Duodenal mucosa (tissue), 2 donors: ENCODE measurements at regions not wholly inside any gene's neighbourhood (a gene's known extent, or its start where the extent isn't known, plus 50 kb on each side); places are given as distances from the start of the nearest gene placed in this dataset.

Source experiments
- H3K27ac ChIP-seq: one replicate; pipeline ENCODE4 v1.7.0; 2013; ENCODE audit warnings: low read depth, low read length
- H3K27me3 ChIP-seq, 2 donors: one replicate each; pipeline ENCODE4 v1.7.0; 2013; ENCODE audit warnings: low read length in 2 of 2, control low read depth in 1 of 2; ENCODE audit not compliant: insufficient read depth in 2 of 2, control insufficient read depth in 1 of 2
- H3K36me3 ChIP-seq, 2 donors: one replicate each; pipeline ENCODE4 v1.7.0; 2013; ENCODE audit warnings: low read length in 2 of 2, control low read depth in 1 of 2; ENCODE audit not compliant: insufficient read depth in 2 of 2, control insufficient read depth in 1 of 2
- H3K4me1 ChIP-seq, 2 donors: one replicate each; pipeline ENCODE4 v1.7.0; 2013; ENCODE audit warnings: low read length in 2 of 2, control low read depth in 1 of 2; ENCODE audit not compliant: insufficient read depth in 2 of 2, control insufficient read depth in 1 of 2
- H3K4me3 ChIP-seq, 2 donors: one replicate each; pipeline ENCODE4 v1.7.0; 2013; ENCODE audit warnings: low read length in 2 of 2, low read depth in 1 of 2
- H3K9ac ChIP-seq, 2 donors: one replicate each; pipeline ENCODE4 v1.7.0; 2013; ENCODE audit warnings: low read length in 2 of 2, low read depth in 1 of 2
- H3K9me3 ChIP-seq, 2 donors: one replicate each; pipeline ENCODE4 v1.7.0; 2013; ENCODE audit warnings: low read length in 2 of 2, control low read depth in 1 of 2; ENCODE audit not compliant: control insufficient read depth in 1 of 2

DNA sequence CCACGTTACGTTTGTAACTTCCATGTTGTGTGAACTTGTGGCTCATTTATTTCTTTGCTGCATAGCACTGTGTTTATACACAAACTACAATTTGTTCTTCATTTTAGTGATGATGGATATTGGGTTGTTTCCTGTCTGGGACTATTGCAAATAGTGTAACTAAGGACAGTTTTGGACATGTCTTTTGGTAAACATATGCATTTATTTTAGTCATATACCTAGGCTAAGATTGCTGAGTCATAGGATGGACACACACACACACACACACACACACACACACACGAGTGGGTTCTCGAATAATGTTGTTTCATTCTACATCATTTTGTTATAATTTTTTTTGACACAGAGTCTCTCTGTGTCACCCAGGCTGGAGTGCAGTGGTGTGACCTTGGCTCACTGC, 123.5 kb upstream of the CAND1 start:
- no peaks in the 10 kb centered on the region for H3K27me3 ChIP-seq
- no peaks in the 10 kb centered on the region for H3K4me1 ChIP-seq
- no peaks in the 10 kb centered on the region for H3K9me3 ChIP-seq
- no peaks in the 10 kb centered on the region for H3K36me3 ChIP-seq
- H3K27ac ChIP-seq: no peak overlapping the region
- no peak overlapping the region for H3K4me3 ChIP-seq
- no peak overlapping the region for H3K9ac ChIP-seq

GRCh38 chr12:67147030-67147429, 122.1 kb upstream of the CAND1 start:
- no peaks in the 10 kb centered on the region for H3K4me1 ChIP-seq
- no peaks in the 10 kb centered on the region for H3K36me3 ChIP-seq
- no peaks in the 10 kb centered on the region for H3K9me3 ChIP-seq
- H3K27ac ChIP-seq: no peak overlapping the region
- no peak overlapping the region for H3K4me3 ChIP-seq
- no peaks in the 10 kb centered on the region for H3K27me3 ChIP-seq
- H3K9ac ChIP-seq: no peak overlapping the region

DNA sequence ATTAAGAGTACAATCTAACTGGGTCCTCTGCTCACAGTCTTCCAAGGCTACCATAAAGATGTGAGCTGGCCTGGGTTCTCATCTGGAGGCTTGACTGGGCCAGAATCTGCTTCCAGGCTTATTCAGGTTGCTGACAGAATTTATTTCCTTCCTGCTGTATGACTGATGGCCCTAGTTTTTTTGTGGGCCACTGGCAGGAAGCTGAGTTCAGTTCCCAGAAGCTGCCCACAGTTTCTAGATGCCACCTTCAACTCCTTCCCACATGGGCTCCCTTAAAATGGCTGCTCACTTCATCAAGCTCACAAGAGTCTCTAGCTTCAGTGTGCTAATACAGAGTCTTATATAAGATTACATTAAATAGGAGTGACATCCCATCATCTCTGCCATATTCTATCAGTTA, 121.7 kb upstream of the CAND1 start:
- Histone ChIP-seq H3K9ac (no peak overlapping the region), H3K4me1 (no peaks in the 10 kb centered on the region), H3K27ac (no peak overlapping the region), H3K9me3 (no peaks in the 10 kb centered on the region), H3K4me3 (no peak overlapping the region), H3K27me3 (no peaks in the 10 kb centered on the region), H3K36me3 (no peaks in the 10 kb centered on the region)

DNA sequence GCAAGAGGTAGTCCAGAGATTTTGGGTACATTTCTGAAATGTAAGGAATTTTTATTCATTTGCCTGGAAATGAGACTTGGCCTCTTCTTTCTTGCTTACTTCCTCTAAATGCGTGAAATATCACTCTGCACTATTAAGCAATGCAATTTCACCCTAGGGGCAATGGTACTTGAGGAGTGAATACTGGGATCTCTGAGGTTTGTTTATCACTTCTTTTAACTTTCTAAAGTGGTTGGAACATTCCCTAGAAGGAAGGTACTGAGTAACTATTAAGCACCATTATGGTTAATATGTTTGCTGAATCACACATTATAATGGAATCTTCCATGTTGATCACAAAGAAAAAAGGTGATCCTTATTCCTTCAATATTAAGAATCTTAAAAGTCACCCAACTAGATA, 120.9 kb upstream of the CAND1 start:
- H3K9me3 ChIP-seq: no peaks in the 10 kb centered on the region
- no peak overlapping the region for H3K9ac ChIP-seq
- no peak overlapping the region for H3K27ac ChIP-seq
- no peaks in the 10 kb centered on the region for H3K36me3 ChIP-seq
- no peaks in the 10 kb centered on the region for H3K27me3 ChIP-seq
- H3K4me1 ChIP-seq: no peaks in the 10 kb centered on the region
- H3K4me3 ChIP-seq: no peak overlapping the region

- H3K27ac ChIP-seq: no peak overlapping the region
- no peak overlapping the region for H3K4me3 ChIP-seq
- H3K4me1 ChIP-seq: no peaks in the 10 kb centered on the region
Measured at GRCh38 chr12:67151886-67152285, 117.3 kb upstream of the CAND1 start.

DNA sequence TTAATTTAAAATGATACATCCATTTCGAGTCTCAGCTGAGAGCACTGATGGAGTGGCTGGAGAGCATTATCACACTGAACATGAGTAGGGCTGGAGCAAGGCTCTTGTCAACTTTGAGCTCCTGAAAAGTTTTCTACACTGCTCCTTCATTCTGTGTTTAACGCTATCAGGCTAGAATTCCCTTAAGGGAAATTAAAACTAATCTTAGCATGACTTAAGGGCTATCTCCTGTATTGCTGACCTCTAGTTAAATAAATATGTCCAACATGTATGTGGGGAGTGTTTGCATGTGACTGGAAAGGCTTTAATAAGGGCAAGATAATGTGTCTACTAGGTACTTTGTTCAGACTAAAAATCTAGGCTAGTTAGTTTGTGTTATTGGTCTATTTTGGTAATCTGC, 116.7 kb upstream of the CAND1 start:
- Histone ChIP-seq H3K36me3 (no peaks in the 10 kb centered on the region), H3K27me3 (no peaks in the 10 kb centered on the region), H3K27ac (no peak overlapping the region), H3K4me3 (no peak overlapping the region), H3K9me3 (no peaks in the 10 kb centered on the region), H3K9ac (no peak overlapping the region), H3K4me1 (no peaks in the 10 kb centered on the region)

More at GRCh38 chr12:67151886-67152285, 117.3 kb upstream of the CAND1 start:
- no peaks in the 10 kb centered on the region for H3K9me3 ChIP-seq
- H3K27me3 ChIP-seq: no peaks in the 10 kb centered on the region
- H3K36me3 ChIP-seq: no peaks in the 10 kb centered on the region
- H3K9ac ChIP-seq: no peak overlapping the region

- Histone ChIP-seq H3K4me1 (no peaks in the 10 kb centered on the region), H3K27me3 (no peaks in the 10 kb centered on the region), H3K9ac (no peak overlapping the region), H3K9me3 (no peaks in the 10 kb centered on the region), H3K4me3 (no peak overlapping the region), H3K36me3 (no peaks in the 10 kb centered on the region), H3K27ac (no peak overlapping the region)
Measured at GRCh38 chr12:67154901-67155300, 114.3 kb upstream of the CAND1 start.

GRCh38 chr12:67155863-67156262, 113.3 kb upstream of the CAND1 start:
- H3K9ac ChIP-seq: no peak overlapping the region

GRCh38 chr12:67161322-67161918, 107.7 kb upstream of the CAND1 start:
- Histone ChIP-seq H3K9ac (no peak overlapping the region), H3K36me3 (no peaks in the 10 kb centered on the region), H3K9me3 (no peaks in the 10 kb centered on the region)

More at GRCh38 chr12:67155863-67156262, 113.3 kb upstream of the CAND1 start:
- H3K9me3 ChIP-seq: no peaks in the 10 kb centered on the region
- no peaks in the 10 kb centered on the region for H3K27me3 ChIP-seq
- no peaks in the 10 kb centered on the region for H3K36me3 ChIP-seq
- no peak overlapping the region for H3K27ac ChIP-seq
- H3K4me1 ChIP-seq: no peaks in the 10 kb centered on the region
- no peak overlapping the region for H3K4me3 ChIP-seq

DNA sequence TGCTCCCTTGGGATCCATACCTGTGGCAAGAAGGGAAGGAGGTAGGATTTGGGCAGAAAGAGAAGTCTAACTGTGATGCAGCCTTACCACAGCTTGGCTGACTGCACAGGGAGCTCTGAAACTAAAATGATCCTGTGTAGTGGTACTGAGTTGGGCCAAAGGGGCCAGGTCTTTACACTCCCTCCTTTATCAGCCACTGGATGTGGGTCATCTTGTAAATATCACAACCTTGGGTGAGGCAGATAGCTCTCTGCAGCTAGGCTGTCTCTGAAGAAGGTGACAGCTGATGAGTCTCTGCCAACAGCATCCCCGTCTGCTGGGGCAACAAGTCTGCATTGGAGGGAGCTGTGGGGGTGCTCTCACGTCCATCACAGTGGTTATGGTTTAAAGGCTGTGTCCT, 95.9 kb upstream of the CAND1 start:
- Histone ChIP-seq H3K27me3 (no peaks in the 10 kb centered on the region), H3K4me1 (no peaks in the 10 kb centered on the region), H3K4me3 (no peak overlapping the region), H3K36me3 (no peaks in the 10 kb centered on the region), H3K9me3 (no peaks in the 10 kb centered on the region), H3K9ac (no peak overlapping the region), H3K27ac (no peak overlapping the region)

More at GRCh38 chr12:67161322-67161918, 107.7 kb upstream of the CAND1 start:
- Histone ChIP-seq H3K4me3 (no peak overlapping the region), H3K27ac (no peak overlapping the region), H3K27me3 (no peaks in the 10 kb centered on the region), H3K4me1 (no peaks in the 10 kb centered on the region)

DNA sequence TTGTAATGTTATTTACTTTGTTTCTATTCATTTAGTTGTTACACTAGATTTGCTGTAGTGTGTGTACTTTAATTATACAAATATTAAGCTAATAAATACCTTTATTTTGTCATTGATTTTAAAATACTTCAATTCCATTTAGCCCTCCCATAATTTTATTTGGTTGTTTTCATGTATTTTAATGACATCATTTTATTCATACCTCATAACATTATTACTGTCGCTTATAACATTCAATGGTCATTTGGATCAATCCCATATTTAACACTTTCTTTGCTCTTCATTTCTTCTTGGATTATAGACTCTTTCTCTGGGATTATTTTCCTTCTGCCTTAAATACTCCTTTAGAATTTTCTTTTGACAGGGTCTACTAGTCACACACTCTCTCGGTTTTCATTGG, 86.6 kb upstream of the CAND1 start:
- peaks cover 0 to 3% of the 10 kb centered on the region in 2 donors for H3K27me3 ChIP-seq
- no peak overlapping the region for H3K27ac ChIP-seq
- no peak overlapping the region for H3K9ac ChIP-seq
- no peaks in the 10 kb centered on the region for H3K4me1 ChIP-seq
- H3K4me3 ChIP-seq: no peak overlapping the region
- no peaks in the 10 kb centered on the region for H3K36me3 ChIP-seq
- H3K9me3 ChIP-seq: no peaks in the 10 kb centered on the region
